ENCODE measurements at regions not wholly inside any gene's neighbourhood (a gene's known extent, or its start where the extent isn't known, plus 50 kb on each side); places are given as distances from the start of the nearest gene placed in this dataset.
A peak's percentile ranks its signal among the peaks of the same experiment; 100 is the strongest.

DNA sequence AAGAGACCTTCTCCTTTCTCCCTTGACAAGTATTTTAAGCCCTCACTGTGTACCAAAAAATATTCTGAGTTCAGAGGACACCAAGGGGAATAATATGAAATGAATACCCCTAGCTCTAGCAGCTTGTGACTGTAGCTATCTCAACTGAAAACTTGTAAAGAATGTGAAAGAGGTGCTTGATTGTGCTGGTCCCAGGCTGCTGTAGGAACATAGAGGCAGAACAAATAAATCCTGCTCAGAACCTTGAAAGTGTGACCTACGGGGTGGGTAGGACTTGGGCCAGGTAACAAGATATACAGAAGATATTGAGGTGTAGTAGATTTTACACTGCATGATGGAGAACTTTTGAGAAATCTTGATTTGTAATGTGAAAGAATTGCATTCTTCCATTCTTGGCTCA lies 606.8 kb downstream of the TOX3 start:
- H3K27ac Mint-ChIP-seq (ENCODE audit: unreplicated experiment), result peak overlapping the region; percentile 99
- DNase-seq, result no peak
- peaks cover 26% of the 10 kb centered on the region for H3K9me3 Mint-ChIP-seq (ENCODE audit: unreplicated experiment)
- peaks cover 4% of the 10 kb centered on the region for H3K36me3 Mint-ChIP-seq (ENCODE audit: unreplicated experiment)
- peak overlapping the region; percentile 76 for H3K4me3 Mint-ChIP-seq (ENCODE audit: unreplicated experiment)
- peaks cover 42% of the 10 kb centered on the region for H3K4me1 Mint-ChIP-seq (ENCODE audit: low read depth, unreplicated experiment)
- TF ChIP-seq, protein P1, sequence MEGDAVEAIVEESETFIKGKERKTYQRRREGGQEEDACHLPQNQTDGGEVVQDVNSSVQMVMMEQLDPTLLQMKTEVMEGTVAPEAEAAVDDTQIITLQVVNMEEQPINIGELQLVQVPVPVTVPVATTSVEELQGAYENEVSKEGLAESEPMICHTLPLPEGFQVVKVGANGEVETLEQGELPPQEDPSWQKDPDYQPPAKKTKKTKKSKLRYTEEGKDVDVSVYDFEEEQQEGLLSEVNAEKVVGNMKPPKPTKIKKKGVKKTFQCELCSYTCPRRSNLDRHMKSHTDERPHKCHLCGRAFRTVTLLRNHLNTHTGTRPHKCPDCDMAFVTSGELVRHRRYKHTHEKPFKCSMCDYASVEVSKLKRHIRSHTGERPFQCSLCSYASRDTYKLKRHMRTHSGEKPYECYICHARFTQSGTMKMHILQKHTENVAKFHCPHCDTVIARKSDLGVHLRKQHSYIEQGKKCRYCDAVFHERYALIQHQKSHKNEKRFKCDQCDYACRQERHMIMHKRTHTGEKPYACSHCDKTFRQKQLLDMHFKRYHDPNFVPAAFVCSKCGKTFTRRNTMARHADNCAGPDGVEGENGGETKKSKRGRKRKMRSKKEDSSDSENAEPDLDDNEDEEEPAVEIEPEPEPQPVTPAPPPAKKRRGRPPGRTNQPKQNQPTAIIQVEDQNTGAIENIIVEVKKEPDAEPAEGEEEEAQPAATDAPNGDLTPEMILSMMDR (IDR thresholded peaks at IDR 0.05; ENCODE audit: partially characterized antibody, unreplicated experiment), result no peak
- H3K27me3 Mint-ChIP-seq (ENCODE audit: unreplicated experiment), result peaks cover 16% of the 10 kb centered on the region

DNA sequence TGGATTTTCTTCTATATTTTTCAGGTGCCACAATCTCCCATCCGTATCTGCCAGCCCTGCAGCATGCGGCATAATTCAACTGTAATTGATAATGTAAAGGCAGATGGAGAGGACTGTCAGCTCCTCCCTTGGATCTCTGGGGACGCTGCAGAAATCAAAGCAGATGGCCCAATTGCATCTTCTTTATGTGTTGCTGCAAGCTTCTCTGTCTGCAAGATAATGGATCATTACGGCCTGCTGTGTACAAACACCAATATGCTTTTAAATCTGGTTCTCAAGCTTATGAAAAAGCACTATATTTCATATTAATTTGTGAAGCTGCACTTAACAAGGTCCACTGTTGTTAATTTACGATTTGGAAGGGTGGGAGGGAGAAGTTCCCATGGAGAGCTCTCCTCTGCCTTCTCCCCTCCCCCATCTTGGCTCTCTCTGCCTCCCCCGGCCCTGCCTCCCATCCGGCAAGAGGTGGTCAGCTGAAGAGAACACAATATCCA lies 607.5 kb downstream of the TOX3 start:
- peak overlapping the region; percentile 76 for H3K4me3 Mint-ChIP-seq (ENCODE audit: unreplicated experiment)
- H3K27me3 Mint-ChIP-seq (ENCODE audit: unreplicated experiment), result peaks cover 18% of the 10 kb centered on the region
- peak; percentile 71 for DNase-seq
- peaks cover 4% of the 10 kb centered on the region for H3K36me3 Mint-ChIP-seq (ENCODE audit: unreplicated experiment)
- peaks cover 40% of the 10 kb centered on the region for H3K4me1 Mint-ChIP-seq (ENCODE audit: low read depth, unreplicated experiment)
- TF ChIP-seq, protein P1 (IDR thresholded peaks at IDR 0.05; ENCODE audit: partially characterized antibody, unreplicated experiment), result no peak
- peak overlapping the region; percentile 99 for H3K27ac Mint-ChIP-seq (ENCODE audit: unreplicated experiment)
- peaks cover 26% of the 10 kb centered on the region for H3K9me3 Mint-ChIP-seq (ENCODE audit: unreplicated experiment)

DNA sequence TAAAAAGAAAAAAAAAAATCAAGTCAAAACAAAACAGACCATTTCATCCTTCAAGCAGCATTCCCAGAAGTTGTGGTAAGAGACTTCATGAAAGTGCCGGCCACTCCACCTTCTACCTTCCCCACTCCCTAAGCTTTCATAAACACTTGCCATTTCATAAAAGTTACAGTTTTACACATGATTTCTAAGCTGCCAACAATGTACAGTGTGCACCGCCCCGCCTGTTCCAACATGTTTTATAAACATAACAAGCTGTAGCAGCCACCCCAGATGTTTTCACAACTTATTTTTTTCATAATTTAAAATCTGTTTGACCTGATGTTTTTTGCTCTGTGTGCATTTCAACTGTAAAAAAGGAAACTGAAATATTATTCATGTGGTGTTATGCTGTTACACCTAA lies 608.1 kb downstream of the TOX3 start:
- Mint-ChIP-seq H3K27ac (ENCODE audit: unreplicated experiment) (peak overlapping the region; percentile 99), H3K27me3 (ENCODE audit: unreplicated experiment) (peaks cover 18% of the 10 kb centered on the region)

DNA sequence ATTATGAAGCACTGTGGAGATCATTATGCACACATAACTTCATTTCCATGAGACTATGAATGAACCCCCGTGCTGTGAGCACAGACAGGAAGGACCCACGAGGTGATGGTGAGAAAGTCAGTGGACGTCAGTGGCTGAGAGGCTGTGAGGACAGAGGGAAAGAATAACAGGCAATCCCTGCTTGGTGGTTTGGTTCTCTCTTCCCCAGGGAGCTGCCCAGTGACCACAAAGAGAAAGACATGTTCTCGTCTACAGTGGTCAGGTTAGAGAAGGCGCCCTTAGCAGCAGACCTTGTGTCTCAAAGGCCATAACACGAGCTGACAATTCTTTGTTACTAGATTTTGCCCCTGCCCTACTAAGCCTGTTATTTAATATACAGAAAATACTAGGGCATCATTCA lies 609.2 kb downstream of the TOX3 start:
- peak overlapping the region; percentile 99 for H3K27ac Mint-ChIP-seq (ENCODE audit: unreplicated experiment)
- no peak overlapping the region for H3K4me3 Mint-ChIP-seq (ENCODE audit: unreplicated experiment)
- peaks cover 4% of the 10 kb centered on the region for H3K36me3 Mint-ChIP-seq (ENCODE audit: unreplicated experiment)
- no peak for DNase-seq
- H3K4me1 Mint-ChIP-seq (ENCODE audit: low read depth, unreplicated experiment), result peaks cover 38% of the 10 kb centered on the region
- TF ChIP-seq, protein P1 (IDR thresholded peaks at IDR 0.05; ENCODE audit: partially characterized antibody, unreplicated experiment), result no peak
- H3K9me3 Mint-ChIP-seq (ENCODE audit: unreplicated experiment), result peaks cover 26% of the 10 kb centered on the region
- H3K27me3 Mint-ChIP-seq (ENCODE audit: unreplicated experiment), result peaks cover 18% of the 10 kb centered on the region

More for the DNA sequence above, 608.1 kb downstream of the TOX3 start:
- DNase-seq, result no peak
- Mint-ChIP-seq H3K4me3 (ENCODE audit: unreplicated experiment) (peak overlapping the region; percentile 76), H3K9me3 (ENCODE audit: unreplicated experiment) (peaks cover 26% of the 10 kb centered on the region), H3K36me3 (ENCODE audit: unreplicated experiment) (peaks cover 4% of the 10 kb centered on the region), H3K4me1 (ENCODE audit: low read depth, unreplicated experiment) (peaks cover 40% of the 10 kb centered on the region)
- TF ChIP-seq, protein P1 (IDR thresholded peaks at IDR 0.05; ENCODE audit: partially characterized antibody, unreplicated experiment), result no peak

DNA sequence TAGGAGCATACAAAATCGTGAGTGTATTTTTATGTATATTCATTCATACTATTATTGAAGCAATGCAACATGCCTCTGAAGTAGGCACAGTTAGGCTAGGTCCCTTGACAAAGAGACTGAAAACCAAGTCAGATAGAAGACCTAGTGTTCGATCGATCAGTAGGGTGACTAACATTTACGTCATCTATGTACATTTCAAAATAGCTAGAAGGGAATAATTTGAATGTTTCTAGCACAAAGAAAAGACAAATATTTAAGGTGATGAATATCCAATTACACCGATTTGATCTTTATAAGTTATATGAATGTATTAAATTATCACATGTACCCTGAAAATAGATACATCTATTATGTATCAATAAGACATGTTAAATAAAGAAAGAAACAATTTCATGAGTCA lies 610.1 kb downstream of the TOX3 start:
- peak overlapping the region; percentile 99 for H3K27ac Mint-ChIP-seq (ENCODE audit: unreplicated experiment)
- peaks cover 24% of the 10 kb centered on the region for H3K9me3 Mint-ChIP-seq (ENCODE audit: unreplicated experiment)
- H3K36me3 Mint-ChIP-seq (ENCODE audit: unreplicated experiment), result peaks cover 4% of the 10 kb centered on the region
- no peak for DNase-seq
- TF ChIP-seq, protein P1 (IDR thresholded peaks at IDR 0.05; ENCODE audit: partially characterized antibody, unreplicated experiment), result no peak
- H3K4me1 Mint-ChIP-seq (ENCODE audit: low read depth, unreplicated experiment), result peaks cover 38% of the 10 kb centered on the region
- peaks cover 18% of the 10 kb centered on the region for H3K27me3 Mint-ChIP-seq (ENCODE audit: unreplicated experiment)
- H3K4me3 Mint-ChIP-seq (ENCODE audit: unreplicated experiment), result no peak overlapping the region

Data from glutamatergic neuron (in vitro differentiated cells).